ENCODE measurements at regions not wholly inside any gene's neighbourhood (a gene's known extent, or its start where the extent isn't known, plus 50 kb on each side); places are given as distances from the start of the nearest gene placed in this dataset.

- no peak for DNase-seq (ENCODE audit: low spot score)
Measured at GRCh38 chr12:58981961-58982360, 61.7 kb upstream of the LRIG3 start.

DNA sequence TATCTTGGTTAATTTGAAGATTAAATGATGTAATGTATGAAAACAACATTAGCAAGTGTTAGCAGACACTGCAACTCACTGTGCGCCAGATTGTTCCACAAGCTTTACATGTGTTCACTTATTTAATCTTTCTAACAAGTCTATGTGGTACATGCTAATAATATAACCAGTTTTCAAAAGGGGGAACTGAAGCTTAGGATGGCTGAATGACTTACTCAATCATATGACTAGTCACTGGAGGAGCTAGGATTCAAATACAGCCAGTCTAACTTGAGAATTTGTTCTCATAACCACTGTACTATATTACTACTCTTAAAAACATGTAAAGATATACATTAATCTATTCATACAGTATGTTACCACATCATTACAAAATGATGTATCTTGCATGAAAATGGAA, 60.5 kb upstream of the LRIG3 start:
- DNase-seq (ENCODE audit: low spot score): no peak

GRCh38 chr12:58978717-58979116, 58.4 kb upstream of the LRIG3 start:
- DNase-seq (ENCODE audit: low spot score): no peak

DNA sequence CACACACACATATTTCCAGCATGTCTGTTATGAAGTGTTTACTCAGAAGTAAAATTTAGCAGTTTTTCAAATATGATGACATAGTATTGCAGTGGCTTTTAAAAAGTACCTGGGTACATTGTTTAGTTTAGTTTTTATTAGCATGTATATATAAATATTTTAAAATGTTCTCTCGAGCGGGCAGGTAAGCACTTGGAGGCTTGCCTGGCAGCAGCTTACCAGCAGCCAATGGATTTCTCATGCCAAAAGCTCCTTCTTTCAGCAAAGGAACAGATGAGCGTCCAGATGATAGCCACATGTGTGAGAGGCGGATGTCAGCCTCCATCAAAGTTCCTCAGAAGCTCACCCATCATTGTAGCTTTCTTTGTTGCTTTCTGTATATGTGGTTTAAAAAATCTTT, 57.2 kb upstream of the LRIG3 start:
- no peak for DNase-seq (ENCODE audit: low spot score)

- no peak for DNase-seq (ENCODE audit: low spot score)
Measured at GRCh38 chr12:58976146-58976545, 55.8 kb upstream of the LRIG3 start.

All from hepatic stellate cell (primary cell).